ENCODE measurements at regions not wholly inside any gene's neighbourhood (a gene's known extent, or its start where the extent isn't known, plus 50 kb on each side); places are given as distances from the start of the nearest gene placed in this dataset.

DNA sequence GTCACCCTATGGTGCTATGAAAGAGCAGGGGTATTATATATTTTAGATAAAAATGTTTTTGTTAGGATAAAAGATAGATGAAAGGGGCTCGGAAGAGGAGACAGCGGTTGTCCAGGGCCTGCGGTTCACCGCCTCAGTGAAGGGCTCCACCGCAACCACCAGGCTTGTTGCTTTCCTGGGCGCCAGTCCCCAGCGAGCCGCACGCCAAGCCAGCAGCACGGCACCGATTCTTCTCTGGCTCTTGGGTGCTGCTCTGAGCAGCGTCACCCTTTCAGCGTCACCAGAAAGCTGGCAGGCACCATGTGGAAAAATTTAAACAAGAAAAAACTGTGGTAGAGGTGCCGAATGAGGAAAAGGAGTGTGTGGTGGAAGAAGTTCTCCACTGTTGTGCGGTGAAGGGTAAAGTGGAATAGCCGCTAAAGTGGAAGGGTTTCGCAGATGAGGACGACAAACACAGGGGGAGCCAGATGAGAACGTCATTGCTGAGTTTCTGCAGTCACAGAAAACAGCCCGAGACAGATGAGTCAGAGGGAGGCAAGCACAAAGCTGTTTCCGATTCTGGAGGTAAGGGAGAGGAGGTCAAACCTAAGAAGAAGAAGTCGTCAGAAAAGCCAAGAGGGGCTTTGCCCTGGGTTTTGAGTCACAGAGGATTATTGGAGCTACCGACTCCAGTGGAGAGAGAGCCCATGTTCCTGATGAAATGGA is 569.2 kb downstream of the ZBBX start:
- H3K36me3 Mint-ChIP-seq (ENCODE audit: low read depth, unreplicated experiment): no peaks in the 10 kb centered on the region
- no peaks in the 10 kb centered on the region for H3K27me3 Mint-ChIP-seq (ENCODE audit: unreplicated experiment)
- DNase-seq (ENCODE audit: low spot score): no peak
- no peaks in the 10 kb centered on the region for H3K9me3 Mint-ChIP-seq (ENCODE audit: unreplicated experiment)
- no peak overlapping the region for H3K4me3 Mint-ChIP-seq (ENCODE audit: unreplicated experiment)
- TF ChIP-seq CTCF (IDR thresholded peaks at IDR 0.05; ENCODE audit: unreplicated experiment): no peak
- peaks cover 7% of the 10 kb centered on the region for H3K4me1 Mint-ChIP-seq (ENCODE audit: unreplicated experiment)
- no peak overlapping the region for H3K27ac Mint-ChIP-seq (ENCODE audit: unreplicated experiment)

- TF ChIP-seq CTCF (IDR thresholded peaks at IDR 0.05; ENCODE audit: unreplicated experiment): no peak
- DNase-seq (ENCODE audit: low spot score): no peak
- Mint-ChIP-seq H3K27me3 (ENCODE audit: unreplicated experiment) (no peaks in the 10 kb centered on the region), H3K4me3 (ENCODE audit: unreplicated experiment) (no peak overlapping the region), H3K36me3 (ENCODE audit: low read depth, unreplicated experiment) (no peaks in the 10 kb centered on the region), H3K4me1 (ENCODE audit: unreplicated experiment) (peaks cover 7% of the 10 kb centered on the region), H3K9me3 (ENCODE audit: unreplicated experiment) (no peaks in the 10 kb centered on the region), H3K27ac (ENCODE audit: unreplicated experiment) (no peak overlapping the region)
Measured at GRCh38 chr3:166809520-166809919, 570.6 kb downstream of the ZBBX start.

GRCh38 chr3:166788936-166789335 is 591.2 kb downstream of the ZBBX start:
- Mint-ChIP-seq H3K9me3 (ENCODE audit: unreplicated experiment) (no peaks in the 10 kb centered on the region), H3K4me3 (ENCODE audit: unreplicated experiment) (no peak overlapping the region), H3K27me3 (ENCODE audit: unreplicated experiment) (peaks cover 1% of the 10 kb centered on the region), H3K4me1 (ENCODE audit: unreplicated experiment) (peaks cover 4% of the 10 kb centered on the region), H3K27ac (ENCODE audit: unreplicated experiment) (no peak overlapping the region), H3K36me3 (ENCODE audit: low read depth, unreplicated experiment) (no peaks in the 10 kb centered on the region)
- TF ChIP-seq CTCF (IDR thresholded peaks at IDR 0.05; ENCODE audit: unreplicated experiment): no peak
- DNase-seq (ENCODE audit: low spot score): no peak

DNA sequence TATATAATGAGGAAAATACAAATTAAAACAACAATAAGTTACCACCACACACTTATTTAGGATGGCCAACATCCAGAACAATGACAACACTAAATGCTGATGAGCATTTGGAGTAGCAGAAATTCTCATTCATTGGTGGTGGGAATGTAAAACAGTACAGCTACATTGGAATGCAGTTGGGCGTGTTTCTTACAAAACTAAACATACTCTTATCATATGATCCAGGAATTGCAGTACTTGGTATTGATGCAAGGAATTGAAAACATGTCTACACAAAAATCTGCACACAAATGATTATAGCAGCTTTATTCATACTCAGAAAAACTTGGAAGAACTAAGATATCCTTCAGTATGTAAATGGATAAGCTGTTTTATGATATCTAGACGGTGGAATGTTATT is 594.2 kb downstream of the ZBBX start:
- DNase-seq (ENCODE audit: low spot score): no peak
- Mint-ChIP-seq H3K9me3 (ENCODE audit: unreplicated experiment) (no peaks in the 10 kb centered on the region), H3K27ac (ENCODE audit: unreplicated experiment) (no peak overlapping the region), H3K4me1 (ENCODE audit: unreplicated experiment) (no peaks in the 10 kb centered on the region), H3K36me3 (ENCODE audit: low read depth, unreplicated experiment) (no peaks in the 10 kb centered on the region), H3K4me3 (ENCODE audit: unreplicated experiment) (no peak overlapping the region), H3K27me3 (ENCODE audit: unreplicated experiment) (peaks cover 1% of the 10 kb centered on the region)
- TF ChIP-seq CTCF (IDR thresholded peaks at IDR 0.05; ENCODE audit: unreplicated experiment): no peak

- H3K9me3 Mint-ChIP-seq (ENCODE audit: unreplicated experiment): no peaks in the 10 kb centered on the region
- H3K27me3 Mint-ChIP-seq (ENCODE audit: unreplicated experiment): peaks cover under 1% of the 10 kb centered on the region
- H3K27ac Mint-ChIP-seq (ENCODE audit: unreplicated experiment): no peak overlapping the region
- DNase-seq (ENCODE audit: low spot score): no peak
- H3K4me3 Mint-ChIP-seq (ENCODE audit: unreplicated experiment): no peak overlapping the region
- no peaks in the 10 kb centered on the region for H3K36me3 Mint-ChIP-seq (ENCODE audit: low read depth, unreplicated experiment)
- no peak for TF ChIP-seq CTCF (IDR thresholded peaks at IDR 0.05; ENCODE audit: unreplicated experiment)
- no peaks in the 10 kb centered on the region for H3K4me1 Mint-ChIP-seq (ENCODE audit: unreplicated experiment)
Measured at GRCh38 chr3:166783206-166783605, 596.9 kb downstream of the ZBBX start.

Measured in endothelial cell (in vitro differentiated cells).